Stimulated activated naive CD4-positive, alpha-beta T cell (primary cell): ENCODE measurements at regions not wholly inside any gene's neighbourhood (a gene's known extent, or its start where the extent isn't known, plus 50 kb on each side); places are given as distances from the start of the nearest gene placed in this dataset.
"Not testable (repeated sequence)": the region's sequence is repeated elsewhere in the genome, so short reads cannot be mapped to it uniquely, and the experiment has no call there.

Experiments
- DNase-seq, 6 experiments: peaks; one replicate each; lab custom pipeline; 2025; lab: John Stamatoyannopoulos, UW

GRCh38 chr7:149565096-149565382, 67.4 kb upstream of the ZNF746 start:
- no peak for DNase-seq

GRCh38 chr7:149564340-149565095, 66.9 kb upstream of the ZNF746 start:
- no peak for DNase-seq

- DNase-seq, result no peak
Measured at GRCh38 chr7:149562602-149563001, 65.0 kb upstream of the ZNF746 start.

- DNase-seq, result no peak
Measured at GRCh38 chr7:149561072-149561471, 63.5 kb upstream of the ZNF746 start.

- no peak for DNase-seq
Measured at GRCh38 chr7:149559711-149560110, 62.1 kb upstream of the ZNF746 start.

GRCh38 chr7:149558149-149558861, 60.7 kb upstream of the ZNF746 start:
- no peak for DNase-seq

- DNase-seq, result not testable (repeated sequence)
Measured at GRCh38 chr7:149556525-149556924, 58.9 kb upstream of the ZNF746 start.

GRCh38 chr7:149554821-149555220, 57.2 kb upstream of the ZNF746 start:
- DNase-seq, result not testable (repeated sequence)

- DNase-seq, result not testable (repeated sequence)
Measured at GRCh38 chr7:149553991-149554390, 56.4 kb upstream of the ZNF746 start.

GRCh38 chr7:149552799-149553198, 55.2 kb upstream of the ZNF746 start:
- no peak for DNase-seq
